Heart left ventricle (tissue), 13 donors: ENCODE measurements at regions not wholly inside any gene's neighbourhood (a gene's known extent, or its start where the extent isn't known, plus 50 kb on each side); places are given as distances from the start of the nearest gene placed in this dataset.

Source experiments
- POLR2A ChIP-seq, 2 donors: fragments of 450-650 bp; IDR thresholded peaks; one replicate each; pipeline ENCODE4 v1.6.1; 2017; ENCODE audit warnings: antibody characterized with exemption in 2 of 2, mild to moderate bottlenecking in 2 of 2, moderate library complexity in 2 of 2
- TF ChIP-seq, protein P1 (sequence below), 12 donors: fragments of 200-600 bp; sonication (generic) in 4 of 12; IDR thresholded peaks; one replicate each; pipeline versions ENCODE4 v1.5.0 to v1.8.0; 2018 to 2022; ENCODE audit warnings: antibody characterized with exemption in 12 of 12, mild to moderate bottlenecking in 5 of 12
- donor health status: ischemic (EF 13 %, LVEDD 7.1; RV severe dilation, severe dysfunction).
- donor health status: DM: no; HTN: yes; CAD: no.
- donor health status: DM: no; HTN: no; CAD: no.
- donor health status: ischemic (EF 25% LVEDD 6.9; RV normal size, moderate dysfunction).
- donor health status: ischemic (EF 25% LVEDD 5.7; RV mildly dilated, moderate dysfunction).
- donor health status: ischemic (EF 35%, LVEDD 5.7; RV mildly dilated, moderate dysfunction).
- donor health status: nonischemic (EF 11% LVEDD 7.7; RV severe dilation, severe dysfunction).
- donor health status: DM: yes; HTN: yes; CAD: no.
- donor health status: PGD.
- donor health status: ischemic (EF 29% LVEDD 5.4; RV normal size, mild dysfunction).
- donor health status: nonischemic (EF 23%, LVEDD 6.1; RV moderate dilation, normal function).

DNA sequence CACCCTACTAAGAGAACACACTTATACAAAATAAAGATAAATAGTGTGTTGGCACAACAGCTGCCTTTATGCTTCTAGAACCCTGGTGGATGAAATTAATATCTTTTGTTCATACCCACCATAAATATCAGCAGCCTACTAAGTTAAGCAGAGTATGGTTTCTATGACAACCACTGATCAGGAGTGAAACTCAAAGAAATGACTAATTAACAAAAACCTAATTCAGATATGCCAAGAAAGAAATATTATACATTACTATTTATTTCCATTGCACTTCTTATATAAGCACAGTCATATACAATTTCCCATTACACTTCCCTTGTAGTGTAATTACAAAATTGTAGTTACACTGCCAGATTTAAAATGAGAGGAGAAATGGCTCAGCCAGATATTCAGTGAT, 164.1 kb upstream of the CDKN3 start:
- TF ChIP-seq, protein P1, sequence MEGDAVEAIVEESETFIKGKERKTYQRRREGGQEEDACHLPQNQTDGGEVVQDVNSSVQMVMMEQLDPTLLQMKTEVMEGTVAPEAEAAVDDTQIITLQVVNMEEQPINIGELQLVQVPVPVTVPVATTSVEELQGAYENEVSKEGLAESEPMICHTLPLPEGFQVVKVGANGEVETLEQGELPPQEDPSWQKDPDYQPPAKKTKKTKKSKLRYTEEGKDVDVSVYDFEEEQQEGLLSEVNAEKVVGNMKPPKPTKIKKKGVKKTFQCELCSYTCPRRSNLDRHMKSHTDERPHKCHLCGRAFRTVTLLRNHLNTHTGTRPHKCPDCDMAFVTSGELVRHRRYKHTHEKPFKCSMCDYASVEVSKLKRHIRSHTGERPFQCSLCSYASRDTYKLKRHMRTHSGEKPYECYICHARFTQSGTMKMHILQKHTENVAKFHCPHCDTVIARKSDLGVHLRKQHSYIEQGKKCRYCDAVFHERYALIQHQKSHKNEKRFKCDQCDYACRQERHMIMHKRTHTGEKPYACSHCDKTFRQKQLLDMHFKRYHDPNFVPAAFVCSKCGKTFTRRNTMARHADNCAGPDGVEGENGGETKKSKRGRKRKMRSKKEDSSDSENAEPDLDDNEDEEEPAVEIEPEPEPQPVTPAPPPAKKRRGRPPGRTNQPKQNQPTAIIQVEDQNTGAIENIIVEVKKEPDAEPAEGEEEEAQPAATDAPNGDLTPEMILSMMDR (IDR thresholded peaks at IDR 0.05), result no peak
- TF ChIP-seq POLR2A (IDR thresholded peaks at IDR 0.05), result no peak
